K562 (cell line): ENCODE measurements at regions not wholly inside any gene's neighbourhood (a gene's known extent, or its start where the extent isn't known, plus 50 kb on each side); places are given as distances from the start of the nearest gene placed in this dataset.

ENCODE experiments used
- ATAC-seq: fragments of 200-7000 bp; cut with Tn5 transposase; 3 replicates; pipeline ENCODE4 v1.9.1; 2020; ENCODE audit warnings: moderate library complexity
- BruUV-seq: library from RNA; stranded (reverse); fragments of 400-500 nt; replicated peaks from 2 replicates; lab custom pipeline; 2021; lab: Mats Ljungman, UMichigan
- CTCF ChIA-PET: fragments of 300-600 bp; formaldehyde crosslinking; extraction: SDS; loops from one replicate; lab custom pipeline; 2021; ENCODE audit warnings: low intra/inter-chr PET ratio; lab: Yijun Ruan, JAX
- POLR2A ChIA-PET: fragments of 300-600, 350-650 bp; sonication (Branson Sonifier 250); formaldehyde crosslinking; extraction: SDS; loops from one replicate; lab custom pipeline; 2021; ENCODE audit warnings: antibody characterized with exemption, inconsistent platforms; lab: Yijun Ruan, JAX
- DNase-seq, 4 experiments: peaks; one replicate each; pipeline versions ENCODE4 v3.0.0 to v3.0.0-alpha.2; 2011 to 2018; ENCODE audit warnings: low spot score in 3 of 4, mixed read lengths in 3 of 4; ENCODE audit errors: extremely low read depth in 1 of 4
- FAIRE-seq: peaks from 2 replicates; lab custom pipeline; 2011; peaks lifted over from hg19 to GRCh38; lab: Jason Lieb, UNC
- H2AFZ ChIP-seq: 2 replicates; pipeline ENCODE4 v1.6.0; 2011; ENCODE audit warnings: low read depth, low read length, control low read depth, inconsistent platforms
- H3K27ac ChIP-seq: fragments of 200-600 bp; 3 replicates; pipeline ENCODE4 v1.8.0; 2011; ENCODE audit warnings: low read depth, mild to moderate bottlenecking, control low read depth, inconsistent platforms, low read length, moderate library complexity, mixed read lengths; ENCODE audit errors: extremely low read depth
- H3K27me3 ChIP-seq, 2 experiments: fragments of 300-600 bp in 1 of 2; 2 replicates in 1 of 2; 3 replicates in 1 of 2; pipeline versions ENCODE4 v1.6.0 to v1.8.0; 2011; ENCODE audit warnings: inconsistent platforms in 2 of 2, low read length in 2 of 2, mild to moderate bottlenecking in 1 of 2, mixed read lengths in 1 of 2, moderate library complexity in 1 of 2; ENCODE audit not compliant: control insufficient read depth in 2 of 2, insufficient read depth in 2 of 2
- H3K36me3 ChIP-seq: fragments of 300-600 bp; 3 replicates; pipeline ENCODE4 v1.8.0; 2011; ENCODE audit warnings: mild to moderate bottlenecking, low read length, inconsistent platforms; ENCODE audit not compliant: control insufficient read depth, insufficient read depth
- H3K4me1 ChIP-seq, 2 experiments: fragments of 200-600 bp in 1 of 2; replicated peaks in 1 of 2; 2 replicates in 1 of 2; 3 replicates in 1 of 2; pipeline versions ENCODE4 v1.5.1 to v1.8.0; 2011; ENCODE audit warnings: inconsistent platforms in 2 of 2, low read length in 2 of 2, mild to moderate bottlenecking in 1 of 2, mixed read lengths in 1 of 2, moderate library complexity in 1 of 2; ENCODE audit not compliant: control insufficient read depth in 2 of 2, insufficient read depth in 2 of 2
- H3K4me2 ChIP-seq: 2 replicates; pipeline ENCODE4 v1.6.1; 2011; ENCODE audit warnings: low read length, control low read depth, inconsistent platforms, mixed read lengths; ENCODE audit not compliant: insufficient read depth
- H3K4me3 ChIP-seq: fragments of 200-600 bp; sonication (generic), shearing (Covaris generic); 2 replicates; pipeline ENCODE4 v1.5.1; 2016; ENCODE audit warnings: control low read depth, inconsistent platforms
- H3K79me2 ChIP-seq: fragments of 200-600 bp; 3 replicates; pipeline ENCODE4 v1.8.0; 2011; ENCODE audit warnings: low read length, inconsistent platforms; ENCODE audit not compliant: control insufficient read depth, insufficient read depth
- H3K9ac ChIP-seq, 2 experiments: 2 replicates each; pipeline versions ENCODE4 v1.6.0 to v1.6.1; 2011; ENCODE audit warnings: low read depth in 2 of 2, low read length in 2 of 2, control low read depth in 1 of 2, inconsistent platforms in 1 of 2, mild to moderate bottlenecking in 1 of 2, mixed read lengths in 1 of 2; ENCODE audit not compliant: insufficient read depth in 1 of 2
- H3K9me1 ChIP-seq: one replicate; pipeline ENCODE4 v1.6.0; 2011; ENCODE audit warnings: inconsistent platforms, mild to moderate bottlenecking, low read length, moderate library complexity; ENCODE audit not compliant: control insufficient read depth, insufficient read depth
- H3K9me3 ChIP-seq: replicated peaks from 2 replicates; pipeline ENCODE4 v1.5.1; 2011; ENCODE audit warnings: low read depth, low read length, inconsistent platforms; ENCODE audit not compliant: control insufficient read depth, insufficient read depth
- H4K20me1 ChIP-seq: replicated peaks from 2 replicates; pipeline ENCODE4 v1.6.1; 2011; ENCODE audit warnings: low read length, inconsistent platforms, mixed read lengths; ENCODE audit not compliant: control insufficient read depth, insufficient read depth
- ARID4B ChIP-seq: sonication (generic); formaldehyde crosslinking; IDR thresholded peaks from 2 replicates; pipeline ENCODE4 v1.8.0; 2022; ENCODE audit warnings: mild to moderate bottlenecking, missing genetic modification reagents
- MEIS2 ChIP-seq: fragments of 450-650 bp; IDR thresholded peaks from 2 replicates; pipeline ENCODE4 v1.6.1; 2014; ENCODE audit warnings: mild to moderate bottlenecking; ENCODE audit not compliant: partially characterized antibody
- MLLT1 ChIP-seq, 2 experiments: fragments of 450-650 bp; IDR thresholded peaks; 2 replicates each; pipeline ENCODE4 v1.6.1; 2016
- SMARCE1 ChIP-seq: fragments of 450-650 bp; IDR thresholded peaks from 2 replicates; pipeline ENCODE4 v1.7.1; 2016; ENCODE audit warnings: mild to moderate bottlenecking
- TCF3 ChIP-seq: sonication (generic); formaldehyde crosslinking; IDR thresholded peaks from 2 replicates; pipeline ENCODE4 v1.4.0; 2020; ENCODE audit warnings: mild to moderate bottlenecking, missing genetic modification reagents
- THRA ChIP-seq: fragments of 450-650 bp; IDR thresholded peaks from 2 replicates; pipeline ENCODE4 v1.6.1; 2017; ENCODE audit warnings: mild to moderate bottlenecking, moderate library complexity
- ZNF239 ChIP-seq: fragments of 250-450 bp; sonication (Bioruptor Pico); IDR thresholded peaks from 2 replicates; pipeline ENCODE4 v1.4.0; 2020; ENCODE audit warnings: mild to moderate bottlenecking
- ZNF717 ChIP-seq: fragments of 250-450 bp; sonication (Bioruptor Pico); IDR thresholded peaks from 2 replicates; pipeline ENCODE4 v1.5.0; 2021
- WGBS: fragments of 100-300 bp; shearing (Covaris generic); methylation state at CpG from one replicate; pipeline ENCODE4 v1.1.6; 2016; ENCODE audit warnings: low coverage, mixed read lengths; ENCODE audit not compliant: insufficient coverage; ENCODE audit errors: missing lambda C conversion rate; 5-methylcytosine and 5-hydroxymethylcytosine counted together
- in situ Hi-C: fragments of 300-500 bp; cut with MboI; formaldehyde crosslinking; loops from 4 replicates; pipeline ENCODE4 v1.15.0; 2018; ENCODE audit warnings: inconsistent platforms, mixed read lengths
- intact Hi-C: fragments of 100-400 bp; cut with micrococcal nuclease; formaldehyde crosslinking; loops from 2 replicates; pipeline ENCODE4 v1.14.2; 2022

- Histone ChIP-seq H3K79me2 (no peaks in the 10 kb centered on the region), H3K4me2 (no peak overlapping the region), H4K20me1 (no peaks in the 10 kb centered on the region), H3K27me3 (no peaks in the 10 kb centered on the region), H3K4me1 (no peaks in the 10 kb centered on the region), H3K9me1 (no peaks in the 10 kb centered on the region), H3K9me3 (no peaks in the 10 kb centered on the region), H3K9ac (no peak overlapping the region), H2AFZ (no peak overlapping the region), H3K27ac (no peak overlapping the region), H3K4me3 (no peak overlapping the region), H3K36me3 (no peaks in the 10 kb centered on the region)
- in situ Hi-C loops (no loop called here), intact Hi-C loops (no loop called here)
- peak in 1 of 4 experiments; percentile 3 for DNase-seq
- WGBS = 0% methylated on average over 2 of the region's 2 CpGs
- TF ChIP-seq MEIS2 (no peak), ZNF239 (no peak), TCF3 (CRISPR knock-in tag) (no peak), ARID4B (CRISPR knock-in tag) (no peak), SMARCE1 (no peak), ZNF717 (CRISPR knock-in tag) (no peak), MLLT1 (IDR thresholded peaks at IDR 0.05) (no peak), THRA (no peak)
- no TSS peak for BruUV-seq
- ChIA-PET POLR2A (no interaction called here), CTCF (no interaction called here)
- no peak for FAIRE-seq
- ATAC-seq = no peak
Observed at GRCh38 chr1:143625886-143626285, 345.9 kb downstream of the FAM72C start.
